ENCODE measurements at regions not wholly inside any gene's neighbourhood (a gene's known extent, or its start where the extent isn't known, plus 50 kb on each side); places are given as distances from the start of the nearest gene placed in this dataset.
"Not testable (repeated sequence)": the region's sequence is repeated elsewhere in the genome, so short reads cannot be mapped to it uniquely, and the experiment has no call there.

DNA sequence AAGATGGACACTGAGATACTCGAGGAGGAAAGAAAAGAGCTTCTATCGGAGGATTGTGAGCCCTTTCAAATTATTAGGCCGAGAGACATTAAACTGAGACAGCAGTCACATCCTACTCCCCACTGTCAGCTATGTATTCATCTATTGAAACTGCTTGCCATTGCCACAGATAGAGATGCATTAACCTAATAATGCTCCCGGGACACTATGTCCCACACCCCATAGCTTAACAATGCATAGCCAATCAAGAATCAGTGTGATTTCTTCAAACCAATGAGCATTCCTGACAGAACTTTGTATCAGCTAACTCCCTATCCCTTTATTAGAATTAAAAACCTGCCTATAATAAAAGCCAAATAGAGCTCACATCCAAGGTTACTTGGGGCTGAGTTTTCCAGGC, 118.1 kb upstream of the NEIL3 start:
- DNase-seq: no peak

DNA sequence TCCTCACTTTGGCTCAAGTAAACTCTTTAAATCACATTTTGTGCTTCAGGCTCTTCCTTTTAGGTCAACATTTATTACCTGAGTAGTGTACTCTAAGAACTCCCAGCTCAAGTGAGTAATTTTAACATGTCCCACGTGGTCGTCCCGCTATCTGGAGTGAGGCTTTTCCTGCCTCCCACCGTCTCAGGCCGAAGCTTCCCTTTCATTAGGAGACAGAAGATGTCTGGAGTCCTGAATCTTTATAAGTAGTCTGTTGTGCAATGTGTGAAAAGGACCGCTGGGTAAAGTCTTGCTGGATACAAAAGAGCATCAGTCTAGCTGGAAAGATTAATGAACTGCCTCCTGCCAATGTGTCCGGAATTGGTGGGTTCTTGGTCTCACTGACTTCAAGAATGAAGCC, 117.7 kb upstream of the NEIL3 start:
- DNase-seq: no peak

DNA sequence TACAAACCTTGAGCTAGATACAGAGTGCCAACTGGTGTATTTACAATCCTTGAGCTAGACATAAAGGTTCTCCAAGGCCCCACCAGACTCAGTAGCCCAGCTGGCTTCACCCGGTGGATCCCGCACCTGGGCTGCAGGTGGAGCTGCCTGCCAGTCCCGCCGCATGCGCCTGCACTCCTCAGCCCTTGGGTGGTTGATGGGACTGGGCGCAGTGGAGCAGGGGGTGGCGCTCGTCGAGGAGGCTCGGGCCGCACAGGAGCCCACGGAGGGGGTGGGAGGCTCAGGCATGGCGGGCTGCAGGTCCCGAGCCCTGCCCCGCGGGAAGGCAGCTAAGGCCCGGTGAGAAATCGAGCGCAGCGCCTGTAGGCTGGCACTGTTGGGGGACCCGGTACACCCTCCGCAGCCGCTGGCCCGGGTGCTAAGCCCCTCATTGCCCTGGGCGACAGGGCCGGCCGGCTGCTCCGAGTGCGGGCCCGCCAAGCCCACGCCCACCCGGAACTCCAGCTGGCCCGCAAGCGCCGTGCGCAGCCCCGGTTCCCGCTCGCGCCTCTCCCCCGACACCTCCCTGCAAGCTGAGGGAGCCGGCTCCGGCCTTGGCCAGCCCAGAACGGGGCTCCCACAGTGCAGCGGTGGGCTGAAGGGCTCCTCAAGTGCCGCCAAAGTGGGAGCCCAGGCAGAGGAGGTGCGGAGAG, 116.5 kb upstream of the NEIL3 start:
- DNase-seq: not testable (repeated sequence)

DNA sequence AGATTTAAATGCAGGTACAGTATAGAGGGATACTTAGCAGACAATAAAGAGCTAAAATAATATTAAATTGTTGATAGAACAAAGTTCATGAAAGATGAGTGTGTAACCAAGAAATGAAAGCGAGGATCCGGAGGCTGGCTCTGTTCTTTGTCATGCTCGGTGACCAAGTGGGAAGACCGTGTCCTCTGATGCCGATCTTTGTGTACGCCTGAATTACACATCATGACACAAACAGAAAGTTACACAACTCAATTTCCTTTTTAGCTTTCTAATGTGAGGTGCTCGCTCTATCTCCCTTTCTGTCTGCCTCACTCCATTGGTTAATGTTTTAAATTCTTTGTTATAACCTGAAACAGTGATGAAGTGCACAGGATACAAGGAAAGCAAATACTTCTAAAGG, 114.8 kb upstream of the NEIL3 start:
- no peak for DNase-seq

DNA sequence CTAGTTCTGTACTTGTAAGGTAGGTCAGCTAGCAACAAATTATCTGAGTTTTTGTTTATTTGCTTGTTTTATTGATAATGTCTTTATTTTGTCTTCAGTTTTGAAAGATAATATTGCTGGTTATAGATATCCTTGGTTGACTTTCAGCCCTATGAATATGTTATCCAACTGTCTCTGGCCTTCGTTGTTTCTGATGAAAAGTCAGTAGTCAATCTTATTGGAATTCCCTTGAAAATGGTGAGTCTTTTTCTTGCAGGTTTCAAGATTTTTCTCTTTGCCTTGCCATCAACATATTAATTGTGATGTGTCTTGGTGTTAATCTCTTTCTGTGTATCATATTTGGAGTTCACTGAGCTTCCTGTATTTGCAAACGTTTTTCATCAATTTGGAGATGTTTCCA, 113.1 kb upstream of the NEIL3 start:
- DNase-seq: no peak

DNA sequence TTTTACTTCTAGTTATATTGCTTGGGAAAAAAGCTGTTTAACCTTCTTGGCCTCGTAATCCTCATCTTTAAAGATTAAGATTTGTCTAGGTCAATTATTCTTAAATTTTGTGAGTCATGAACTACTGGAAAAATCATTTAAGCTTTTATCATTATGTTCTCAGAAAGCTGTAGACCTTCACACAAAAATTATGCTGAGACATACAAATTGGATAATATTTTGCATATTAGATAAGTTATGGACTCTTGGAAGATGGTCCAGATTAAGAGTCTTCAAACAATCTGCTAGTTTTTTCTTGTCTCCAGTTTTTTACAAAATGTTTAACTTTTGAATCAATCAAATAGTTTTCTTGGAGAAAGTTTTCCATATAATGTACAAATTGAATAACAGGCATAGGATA, 108.1 kb upstream of the NEIL3 start:
- DNase-seq: no peak

DNA sequence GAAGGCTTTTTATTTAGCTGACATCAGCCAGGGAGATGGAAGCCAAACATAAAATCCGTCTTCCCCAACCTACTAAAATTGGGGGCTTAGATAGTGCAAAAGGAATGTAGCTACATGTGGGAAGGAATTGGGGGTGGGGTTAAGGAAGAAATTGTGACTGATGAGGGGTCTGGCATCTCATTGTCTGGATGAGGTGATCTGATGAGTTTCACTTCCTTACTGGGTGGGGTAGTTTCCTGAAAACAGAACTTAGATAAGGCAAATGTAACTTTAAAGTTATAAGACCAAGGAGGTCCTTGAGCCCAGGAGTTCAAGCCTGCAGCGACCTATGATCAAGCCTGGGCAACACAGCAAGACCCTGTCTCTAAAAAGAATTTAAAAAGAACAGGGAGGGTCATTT, 105.5 kb upstream of the NEIL3 start:
- no peak for DNase-seq

DNA sequence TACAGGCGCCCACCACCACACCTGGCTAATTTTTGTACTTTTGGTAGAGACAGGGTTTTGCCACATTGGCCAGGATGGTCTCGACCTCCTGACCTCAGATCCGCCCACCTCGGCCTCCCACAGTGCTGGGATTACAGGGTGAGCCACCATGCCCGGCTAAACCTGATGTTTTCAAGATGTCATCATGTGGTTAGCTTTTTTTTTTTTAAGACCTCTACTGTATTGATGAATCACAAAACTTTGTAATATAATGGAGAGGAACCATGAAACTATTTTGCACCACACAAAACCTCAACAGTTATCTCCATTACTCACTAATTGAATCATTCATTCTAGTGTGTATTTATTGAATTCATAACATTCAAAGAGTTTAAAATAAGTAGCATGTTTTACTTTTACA, 94.7 kb upstream of the NEIL3 start:
- DNase-seq: peak; percentile 6

DNA sequence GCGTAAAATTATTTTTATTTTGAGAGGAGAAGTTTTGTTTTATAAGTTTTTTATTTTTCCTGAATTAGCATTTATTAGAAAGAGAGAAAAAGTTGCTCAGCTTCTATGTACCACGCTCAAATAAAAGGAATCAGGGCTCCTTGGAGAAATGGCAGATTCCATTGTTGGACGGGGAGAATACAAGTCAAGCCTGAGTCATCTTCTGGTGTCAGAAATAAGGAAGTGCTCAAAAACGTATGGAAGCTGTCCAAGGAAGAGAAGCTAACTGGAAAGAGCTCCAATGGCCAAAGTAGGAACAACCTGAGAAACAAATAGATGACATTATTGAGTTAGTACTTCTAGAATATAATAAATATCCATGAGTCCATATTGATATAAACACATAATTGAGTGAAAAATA, 89.3 kb upstream of the NEIL3 start:
- no peak for DNase-seq

DNA sequence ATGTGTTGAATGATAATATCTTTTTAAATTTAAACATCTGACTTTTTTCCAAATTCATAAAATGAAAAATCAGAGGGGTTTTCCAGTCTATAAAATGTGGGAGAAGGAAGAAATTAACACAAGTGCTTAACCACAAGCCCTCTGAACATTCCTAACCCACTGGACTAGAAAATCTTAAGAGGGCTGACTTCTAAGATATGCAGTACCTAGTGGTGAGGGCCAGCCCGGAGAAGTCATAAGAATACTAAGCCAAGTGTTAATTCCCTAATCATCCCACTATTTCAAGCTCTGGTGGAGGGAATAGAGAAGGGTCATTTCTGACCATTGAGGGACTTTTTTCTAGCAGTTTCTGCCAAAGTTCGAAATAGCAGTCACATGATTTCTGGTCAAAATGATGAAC, 86.9 kb upstream of the NEIL3 start:
- DNase-seq: no peak

DNA sequence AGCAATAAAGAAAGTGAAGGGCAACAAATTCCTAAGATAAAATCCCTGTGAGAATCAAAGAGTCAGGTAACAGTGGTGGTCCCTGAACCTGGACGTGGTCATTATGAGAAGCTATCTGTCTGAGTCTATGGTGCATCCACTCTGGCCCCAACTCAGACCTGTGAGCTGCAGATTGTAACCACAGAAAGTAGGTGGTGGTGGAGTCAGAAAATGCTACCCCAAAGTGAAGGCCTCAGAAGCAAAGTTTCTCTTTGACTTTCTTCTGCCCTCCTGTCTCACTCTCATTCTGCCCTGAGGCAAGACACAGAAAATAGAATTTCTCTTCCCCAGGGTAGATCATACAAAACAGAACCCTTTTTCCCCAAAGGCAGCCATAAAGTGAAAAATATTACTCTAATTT, 84.1 kb upstream of the NEIL3 start:
- DNase-seq: no peak

DNA sequence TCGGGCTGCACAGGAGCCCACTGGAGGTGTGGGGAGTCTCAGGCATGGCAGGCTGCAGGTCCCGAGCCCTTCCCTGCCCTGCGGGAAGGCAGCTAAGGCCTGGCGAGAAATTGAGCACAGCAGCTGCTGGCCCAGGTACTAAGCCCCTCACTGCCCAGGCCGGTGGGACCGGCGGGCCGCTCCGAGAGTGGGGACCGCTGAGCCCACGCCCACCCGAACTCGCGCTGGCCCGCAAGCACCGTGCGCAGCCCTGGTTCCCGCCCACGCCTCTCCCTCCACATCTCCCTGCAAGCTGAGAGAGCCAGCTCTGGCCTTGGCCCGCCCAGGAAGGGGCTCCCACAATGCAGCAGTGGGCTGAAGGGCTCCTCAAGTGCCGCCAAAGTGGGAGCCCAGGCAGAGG, 82.0 kb upstream of the NEIL3 start:
- no peak for DNase-seq

DNA sequence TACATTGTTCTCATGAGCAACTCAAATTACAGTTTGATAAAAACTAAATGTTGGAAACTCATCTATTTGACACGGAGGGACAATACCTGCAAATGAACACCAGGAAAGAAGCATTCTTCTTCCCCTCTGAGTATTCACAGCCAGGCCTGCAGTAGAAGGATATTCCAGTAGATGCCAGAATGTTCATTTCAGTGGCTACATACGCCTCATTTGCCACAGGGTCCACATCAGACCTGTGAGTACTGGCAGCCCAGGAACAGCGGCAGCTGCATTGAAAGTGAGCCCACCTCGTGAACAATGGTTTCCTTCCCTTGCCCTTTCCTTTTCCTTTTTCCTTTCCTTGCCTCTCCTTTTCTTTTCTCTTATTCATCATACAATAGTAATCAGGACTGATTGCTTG, 81.1 kb upstream of the NEIL3 start:
- DNase-seq: no peak

DNA sequence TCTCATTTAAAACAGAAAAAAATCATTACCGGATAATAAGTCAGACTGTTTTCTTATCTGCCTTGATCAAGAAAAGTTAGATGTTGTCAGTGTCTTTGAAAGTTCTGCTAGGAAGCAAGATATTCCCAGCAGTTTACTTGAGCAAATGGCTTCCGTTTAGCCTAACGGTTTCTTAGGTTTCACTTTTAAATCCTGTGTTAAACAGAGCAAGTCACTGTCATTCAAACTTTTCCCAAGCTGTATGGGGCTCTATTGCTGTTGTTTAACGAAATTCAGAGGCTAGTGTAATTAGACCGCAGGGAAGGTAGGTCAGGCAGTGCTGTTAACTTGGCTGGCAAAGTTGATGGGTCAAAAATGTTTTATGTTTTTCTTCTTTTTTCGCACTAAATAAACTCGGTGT, 80.3 kb upstream of the NEIL3 start:
- DNase-seq: no peak

DNA sequence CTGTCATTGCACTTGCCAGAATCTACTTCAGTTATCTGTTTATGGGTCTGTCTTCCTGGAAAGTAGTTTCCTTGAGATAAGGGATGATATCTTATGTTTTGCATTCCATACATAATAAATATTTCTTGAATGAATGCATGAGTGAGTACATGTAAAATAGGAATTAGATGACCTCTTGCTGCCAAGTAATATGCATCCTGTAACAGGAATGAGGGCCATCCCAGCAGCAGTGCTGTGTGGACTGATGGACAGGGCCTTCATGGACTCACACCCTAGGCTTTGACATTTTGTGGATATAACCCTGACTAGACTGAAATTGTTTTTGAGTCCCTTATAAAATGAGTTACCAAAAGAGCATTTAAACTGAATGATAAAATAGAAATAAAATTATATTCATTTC, 77.2 kb upstream of the NEIL3 start:
- no peak for DNase-seq

DNA sequence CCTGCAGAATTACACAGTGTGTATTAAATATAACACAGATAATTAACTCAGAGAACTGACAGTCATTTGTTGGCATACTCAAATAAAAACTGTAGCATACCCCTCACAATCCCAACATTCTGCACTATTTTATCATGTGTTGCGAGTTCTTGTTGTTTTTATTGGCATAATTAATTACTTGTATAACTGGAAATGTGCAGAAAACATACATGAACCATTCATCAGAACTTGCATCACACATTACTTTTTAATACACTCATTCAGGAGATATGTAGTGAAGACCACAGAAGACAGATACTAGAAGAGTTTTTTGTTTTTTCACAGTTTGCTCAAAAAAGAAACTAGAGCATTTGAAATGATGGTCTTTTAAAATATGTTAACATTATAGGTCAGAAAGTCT, 74.6 kb upstream of the NEIL3 start:
- DNase-seq: no peak

DNA sequence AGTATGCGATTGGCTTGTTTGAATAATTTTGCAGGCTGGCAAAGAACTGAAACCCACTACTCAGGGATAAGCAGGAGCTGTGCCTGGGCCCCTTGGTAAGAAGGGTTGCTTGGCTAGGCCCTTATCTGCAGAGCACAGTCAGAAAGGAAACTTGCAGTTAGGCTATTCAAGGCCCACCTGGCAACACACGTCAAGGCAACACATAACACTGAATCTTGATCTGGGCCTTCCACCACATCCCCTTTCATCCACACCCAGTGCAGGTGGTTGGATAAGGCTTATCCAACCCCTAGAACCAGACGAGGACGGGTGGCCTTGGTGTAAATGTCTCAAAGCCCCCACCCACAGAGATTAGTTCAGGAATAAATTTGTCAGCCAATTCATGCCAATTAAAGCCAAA, 72.8 kb upstream of the NEIL3 start:
- DNase-seq: no peak

DNA sequence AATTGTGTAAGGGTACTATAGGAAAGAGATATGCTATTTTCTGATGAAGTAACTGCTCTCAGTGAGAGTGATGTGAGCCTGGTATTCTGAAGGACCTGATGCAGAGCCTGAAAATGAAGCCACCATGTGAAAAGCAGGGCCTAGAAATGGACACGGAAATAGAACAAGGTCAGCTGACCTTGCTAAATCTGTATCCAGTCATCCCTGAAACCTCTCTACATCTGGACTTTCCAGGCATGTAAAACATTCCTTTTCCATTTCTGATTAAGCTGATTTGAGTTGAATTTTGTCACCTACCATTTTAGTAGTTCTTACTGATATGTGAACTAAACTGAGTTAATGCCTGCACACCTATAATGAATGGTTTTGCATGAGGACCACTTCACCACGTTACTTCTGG, 72.4 kb upstream of the NEIL3 start:
- DNase-seq: no peak

DNA sequence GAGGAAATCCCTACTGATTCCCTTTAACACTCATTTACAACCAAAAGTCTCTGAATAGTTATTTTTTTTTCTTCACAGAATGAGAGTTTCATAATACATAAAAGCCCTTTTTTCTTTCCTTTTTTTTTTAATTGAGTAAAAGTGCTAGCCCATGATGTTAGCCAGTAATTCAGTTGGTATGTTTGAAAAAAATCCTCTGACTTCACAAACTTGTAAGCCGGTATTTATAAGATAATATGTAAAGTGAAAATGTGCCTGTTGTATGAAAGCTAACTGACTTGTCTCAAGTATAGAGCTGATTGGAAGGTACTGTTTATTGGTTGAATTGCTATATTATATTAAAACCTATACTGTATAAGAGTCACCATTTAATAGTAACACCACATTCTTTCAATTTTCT, 70.2 kb upstream of the NEIL3 start:
- no peak for DNase-seq

DNA sequence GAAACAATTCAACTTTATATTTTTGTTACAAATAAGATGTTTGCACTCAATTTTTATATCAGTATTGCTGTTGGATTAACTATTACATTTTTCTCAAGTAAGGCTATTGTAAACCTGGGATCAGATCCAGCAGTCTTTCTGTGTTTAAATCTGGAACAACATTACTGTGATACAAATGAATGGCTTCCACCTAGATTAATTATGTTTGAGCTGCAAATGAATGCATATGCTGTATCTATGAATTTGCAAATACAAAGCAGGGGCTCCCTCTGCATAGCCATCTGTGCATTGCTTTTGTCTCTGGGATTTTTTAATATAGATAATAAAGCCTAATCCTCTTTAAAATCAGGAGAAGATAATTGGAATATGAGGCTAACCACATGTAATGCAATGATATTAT, 69.8 kb upstream of the NEIL3 start:
- no peak for DNase-seq

DNA sequence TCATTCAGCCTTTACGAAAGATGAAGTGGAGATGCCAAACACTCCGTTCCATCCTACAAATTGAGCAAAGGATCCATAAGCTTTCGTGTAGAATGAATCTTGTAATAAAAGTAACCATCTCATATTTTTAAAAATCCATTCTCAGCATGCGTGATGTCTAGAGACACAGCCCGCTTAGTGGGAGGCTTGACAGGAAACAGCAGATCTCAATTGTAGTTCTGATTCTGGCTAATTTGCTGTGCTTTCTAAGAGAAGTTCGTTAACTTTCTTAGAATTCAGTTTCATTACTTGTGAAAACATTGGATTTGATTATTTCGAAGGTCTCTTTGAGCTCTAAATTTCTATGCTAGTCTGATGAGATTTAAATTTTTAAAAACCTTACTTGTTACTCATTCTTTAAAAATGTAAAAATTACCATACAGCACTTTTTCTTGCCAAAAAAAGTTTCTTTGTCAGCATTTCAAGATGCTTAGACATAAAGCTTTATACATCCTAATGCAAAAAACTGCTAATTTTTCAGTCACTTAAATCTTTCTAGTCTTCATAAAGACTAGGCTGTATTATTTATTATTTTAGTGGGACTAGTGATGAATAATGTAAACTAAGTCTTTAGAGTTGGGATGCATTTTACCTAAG, 66.9 kb upstream of the NEIL3 start:
- no peak for DNase-seq

DNA sequence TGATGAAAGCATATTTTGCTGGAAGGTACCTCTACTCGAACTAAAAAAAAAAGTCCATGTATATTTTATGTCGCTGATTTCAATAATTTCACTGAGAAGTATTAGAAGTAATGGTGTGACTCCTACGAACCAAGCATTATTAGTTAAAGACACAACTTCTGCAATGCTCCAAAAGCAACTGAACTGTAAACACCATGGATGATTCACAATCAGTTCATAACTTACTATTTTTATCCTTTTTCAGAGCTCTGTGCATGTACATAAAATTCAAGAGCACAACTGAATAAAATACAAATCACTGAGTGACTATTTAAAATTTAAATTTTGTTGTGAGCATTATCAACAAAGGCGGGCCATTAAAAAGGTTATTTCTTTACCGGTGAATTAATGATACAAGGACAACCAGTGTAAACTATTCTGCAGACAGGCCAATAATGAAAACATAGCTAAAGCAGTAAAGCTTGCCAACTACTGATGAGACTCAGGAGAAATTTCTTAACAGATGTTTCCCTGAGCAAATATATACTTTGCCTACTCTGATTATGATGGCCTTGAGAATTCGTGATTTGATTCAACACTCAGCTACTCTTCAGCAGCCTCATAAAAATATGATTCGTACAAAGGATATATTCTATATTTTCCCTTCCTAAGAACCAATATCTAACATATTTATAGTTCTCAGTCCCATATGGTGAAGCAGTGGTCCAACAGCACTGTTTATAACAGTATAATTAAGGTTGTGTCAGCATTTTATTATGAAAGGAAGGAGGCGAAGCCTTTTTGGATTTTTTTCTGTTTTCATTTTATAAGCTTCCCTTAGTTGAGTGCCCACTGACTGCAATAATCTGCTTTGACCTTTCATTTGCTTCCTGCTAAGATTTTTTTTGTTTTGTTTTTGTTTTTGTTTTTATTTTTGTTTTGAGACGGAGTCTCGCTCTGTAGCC, 62.8 kb upstream of the NEIL3 start:
- DNase-seq: no peak

DNA sequence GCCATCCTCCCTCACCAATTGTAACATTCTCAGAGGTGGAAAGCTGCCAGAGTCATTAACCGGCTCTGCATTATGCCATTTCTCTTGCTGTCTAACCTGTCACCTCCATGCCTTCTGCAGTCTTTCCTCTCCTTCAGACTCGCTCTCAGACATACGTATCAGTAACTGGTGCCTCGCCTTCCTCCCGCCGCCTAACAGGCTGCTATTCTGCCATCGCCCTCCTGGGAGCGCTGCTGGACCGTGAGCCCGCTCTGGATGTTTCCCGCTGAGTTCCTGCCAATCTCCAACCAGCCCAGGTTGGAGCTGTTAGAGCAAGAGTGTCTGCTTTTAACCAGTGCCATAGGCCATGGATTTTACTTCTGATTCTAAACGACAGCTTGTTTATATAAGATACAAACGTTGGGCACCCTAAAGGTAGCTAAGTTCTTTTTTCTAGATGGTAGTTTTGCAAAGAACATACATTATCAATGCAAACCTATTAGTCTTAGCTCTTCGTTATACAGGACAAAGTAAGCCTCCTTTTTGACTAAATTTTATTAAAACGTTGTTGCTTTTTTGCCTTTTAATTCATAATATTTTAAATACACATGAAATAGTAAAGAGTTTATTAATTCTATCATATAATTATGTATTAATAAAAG, 59.5 kb upstream of the NEIL3 start:
- no peak for DNase-seq

DNA sequence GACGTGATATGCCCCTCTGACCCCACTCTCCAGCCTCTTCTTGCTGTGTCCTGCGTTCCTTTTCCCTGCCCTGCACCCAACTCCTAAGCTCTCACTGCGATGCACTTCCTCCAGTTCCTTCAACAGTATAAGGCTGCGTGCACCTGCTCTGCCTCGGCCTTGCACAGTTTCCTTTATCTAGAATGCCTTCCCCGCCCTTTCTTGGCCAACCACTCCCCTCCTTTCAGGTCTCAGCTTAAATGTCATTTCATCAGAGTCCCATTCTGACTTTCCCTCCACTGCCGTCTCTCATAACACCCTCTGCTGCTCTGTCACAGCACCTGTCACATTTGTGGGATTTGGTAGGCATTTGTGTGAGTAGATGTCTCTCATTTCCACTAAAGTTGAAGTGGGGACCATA, 58.4 kb upstream of the NEIL3 start:
- DNase-seq: no peak
